NCI-H345 treated with DMSO at 0.1 percent for 48 hours (cell line): ENCODE measurements at regions not wholly inside any gene's neighbourhood (a gene's known extent, or its start where the extent isn't known, plus 50 kb on each side); places are given as distances from the start of the nearest gene placed in this dataset.
"Not testable (repeated sequence)": the region's sequence is repeated elsewhere in the genome, so short reads cannot be mapped to it uniquely, and the experiment has no call there.

ENCODE experiments used
- DNase-seq: peaks from one replicate; lab custom pipeline; 2025; ENCODE audit not compliant: unreplicated experiment; lab: John Stamatoyannopoulos, UW

GRCh38 chr17:51387582-51387981 lies 127.2 kb downstream of the UTP18 start:
- DNase-seq, result no peak

DNA sequence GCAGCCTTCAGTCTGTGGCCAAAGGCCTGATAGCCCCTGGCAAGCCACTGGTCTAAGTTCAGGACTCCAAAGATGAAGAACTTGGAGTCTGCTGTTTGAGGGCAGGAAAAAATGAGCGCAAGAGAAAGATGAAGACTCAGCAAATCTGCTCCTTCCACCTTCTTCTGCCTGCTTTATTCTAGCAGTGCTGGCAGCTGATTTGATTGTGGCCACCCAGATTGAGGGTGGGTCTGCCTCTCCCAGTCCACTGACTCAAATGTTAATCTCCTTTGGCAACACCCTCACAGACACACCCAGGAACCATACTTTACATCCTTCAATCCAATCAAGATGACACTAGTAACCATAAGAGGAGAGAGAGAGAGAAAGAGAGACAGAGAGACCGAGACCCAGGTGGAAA lies 127.6 kb downstream of the UTP18 start:
- DNase-seq, result no peak

DNA sequence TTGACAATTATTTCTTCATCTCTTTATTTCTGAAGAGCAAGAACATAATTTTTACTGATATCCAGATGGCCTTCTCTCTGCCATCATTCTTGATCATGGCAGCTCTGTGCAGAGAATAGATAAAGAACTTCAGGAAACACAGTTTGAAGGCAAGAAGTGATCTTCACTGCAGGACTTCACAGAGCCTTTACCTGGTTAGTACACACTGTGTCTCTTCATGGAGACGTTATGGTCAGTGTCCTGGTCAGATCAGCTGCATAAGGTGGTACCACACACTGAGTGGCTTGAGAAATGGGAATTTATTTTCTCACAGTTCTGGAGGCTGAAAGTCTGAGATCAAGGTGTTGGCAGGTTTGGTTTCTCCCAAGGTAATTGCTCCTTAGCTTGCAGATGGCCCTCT lies 129.5 kb downstream of the UTP18 start:
- DNase-seq, result no peak

- DNase-seq, result no peak
Measured at GRCh38 chr17:51391982-51392654, 131.8 kb downstream of the UTP18 start.

DNA sequence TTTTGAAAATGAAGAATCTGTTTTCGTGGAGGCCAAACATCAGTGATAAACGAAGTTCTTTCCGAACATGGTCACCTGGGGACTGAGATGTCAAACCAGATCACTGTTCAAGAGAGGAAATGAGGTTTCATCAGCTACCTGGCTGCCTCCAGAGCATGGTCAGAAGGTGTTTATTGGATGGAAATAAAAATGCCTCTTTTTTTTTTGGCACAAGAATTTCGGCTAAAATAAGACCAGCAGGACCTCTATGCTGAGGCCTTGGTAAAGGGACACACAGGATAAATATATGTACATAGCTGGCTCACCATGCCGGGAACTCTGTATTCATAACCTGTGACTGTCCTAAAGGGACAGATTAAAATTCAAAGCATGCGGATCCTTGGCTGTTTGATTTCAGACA lies 135.3 kb downstream of the UTP18 start:
- no peak for DNase-seq

DNA sequence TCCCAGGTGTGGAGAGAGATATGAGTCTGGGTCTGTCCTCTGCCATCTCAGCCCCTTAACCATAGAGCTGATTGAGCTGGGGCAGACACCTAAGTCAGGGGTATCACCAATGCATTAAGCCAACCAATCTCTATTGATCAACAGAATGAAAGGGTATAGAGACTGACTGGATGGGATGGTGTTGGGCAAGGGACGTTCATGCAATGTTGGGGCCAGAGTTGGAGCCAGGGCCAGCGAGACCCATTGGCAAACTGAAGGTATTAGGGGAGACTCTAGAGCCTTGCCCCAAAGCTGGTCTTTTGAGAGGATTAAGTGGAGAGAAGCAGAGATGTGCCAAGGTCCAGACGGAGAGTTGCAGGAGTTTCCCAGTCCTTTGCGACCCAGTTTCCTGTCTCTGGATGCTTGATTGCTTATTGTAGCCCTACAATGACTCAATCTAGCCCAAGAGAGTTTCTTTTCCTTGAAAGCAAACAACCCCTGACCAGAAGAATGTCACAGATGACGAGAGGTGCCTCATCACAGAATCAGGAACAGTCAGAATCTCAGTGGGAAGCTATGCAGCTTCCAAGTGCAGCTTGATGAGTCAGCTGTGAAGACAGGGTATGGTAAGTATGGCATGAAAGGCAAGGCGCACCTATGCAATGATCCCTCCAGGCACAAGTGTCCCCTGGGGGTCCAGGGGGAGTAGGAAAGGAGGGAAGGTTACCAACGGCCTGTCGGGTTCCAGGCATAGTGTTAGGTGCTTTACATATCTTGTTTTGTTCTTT lies 137.2 kb downstream of the UTP18 start:
- DNase-seq, result no peak

DNA sequence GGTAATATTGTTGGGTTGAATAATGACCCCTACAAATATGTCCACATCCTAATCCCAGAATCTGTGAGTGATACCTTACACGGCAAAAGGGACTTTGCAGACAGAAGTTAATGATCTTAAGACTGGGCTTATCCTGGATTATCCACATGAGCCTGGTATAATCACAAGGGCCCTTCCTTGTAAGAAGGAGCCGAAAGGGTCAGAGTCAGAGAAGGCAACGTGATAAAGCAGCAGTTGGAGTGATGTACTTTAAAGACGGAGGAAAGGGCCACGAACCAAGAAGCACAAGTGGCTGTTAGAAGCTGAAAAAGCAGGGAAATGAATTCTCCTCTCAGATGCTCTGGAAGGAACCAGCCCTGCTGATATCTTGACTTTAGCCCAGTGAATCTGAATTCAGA lies 137.8 kb downstream of the UTP18 start:
- no peak for DNase-seq

DNA sequence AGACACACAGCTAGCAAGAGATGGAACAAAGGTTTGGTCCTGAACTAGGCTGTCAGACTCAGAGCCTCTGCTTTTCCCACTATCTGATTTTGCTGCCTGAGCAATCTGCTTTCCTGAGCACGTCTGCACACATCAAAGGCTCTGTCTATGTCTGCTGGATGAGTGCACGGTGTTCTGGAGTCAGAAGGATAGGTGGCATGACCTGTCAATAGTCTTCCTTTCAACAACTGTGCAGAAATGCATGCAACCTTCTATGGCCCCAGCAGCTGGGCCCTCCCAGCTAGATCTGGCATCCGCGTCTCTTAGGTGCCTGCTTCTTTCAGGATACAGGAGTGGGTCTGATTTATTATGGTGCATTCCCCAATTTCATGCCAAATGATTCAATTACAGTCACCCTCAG lies 138.3 kb downstream of the UTP18 start:
- DNase-seq, result no peak

- DNase-seq, result no peak
Measured at GRCh38 chr17:51401279-51401678, 140.9 kb downstream of the UTP18 start.

DNA sequence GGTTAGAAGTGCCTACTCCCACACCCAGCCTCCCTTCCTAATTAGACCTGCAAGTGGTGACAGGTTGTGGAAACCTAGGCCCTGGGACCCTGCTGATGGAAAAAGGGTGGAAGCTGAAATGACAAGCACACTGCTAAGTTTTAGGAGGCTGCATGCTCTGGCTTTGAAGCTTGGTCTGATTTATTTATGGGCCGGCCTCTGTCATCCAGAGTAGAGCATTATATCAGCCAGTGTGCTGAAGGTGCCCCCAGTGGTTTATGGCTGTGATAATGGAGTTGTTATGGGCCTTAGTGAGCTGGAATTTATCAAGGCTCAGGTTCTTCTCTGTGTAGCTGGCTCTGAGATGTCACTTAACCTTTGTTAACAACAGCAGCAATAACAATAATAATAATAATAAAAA lies 142.6 kb downstream of the UTP18 start:
- DNase-seq, result no peak

DNA sequence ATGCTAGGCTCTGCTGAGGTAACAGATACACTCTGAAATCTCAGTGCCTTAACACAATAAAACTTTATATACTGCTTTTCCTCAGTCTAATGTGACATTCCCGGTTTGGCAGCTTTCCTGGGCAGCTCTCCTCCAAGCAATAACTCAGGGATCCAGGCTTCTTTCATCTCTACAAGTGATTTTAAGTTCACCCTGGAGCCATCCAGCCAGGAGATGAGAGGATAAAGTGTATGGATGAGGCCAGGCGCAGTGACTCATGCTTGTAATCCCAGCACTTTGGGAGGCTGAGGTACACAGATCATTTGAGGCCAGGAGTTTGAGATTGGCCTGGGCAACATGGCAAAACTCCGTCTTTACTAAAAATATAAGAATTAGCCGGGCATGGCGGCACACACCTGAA lies 147.2 kb downstream of the UTP18 start:
- no peak for DNase-seq

DNA sequence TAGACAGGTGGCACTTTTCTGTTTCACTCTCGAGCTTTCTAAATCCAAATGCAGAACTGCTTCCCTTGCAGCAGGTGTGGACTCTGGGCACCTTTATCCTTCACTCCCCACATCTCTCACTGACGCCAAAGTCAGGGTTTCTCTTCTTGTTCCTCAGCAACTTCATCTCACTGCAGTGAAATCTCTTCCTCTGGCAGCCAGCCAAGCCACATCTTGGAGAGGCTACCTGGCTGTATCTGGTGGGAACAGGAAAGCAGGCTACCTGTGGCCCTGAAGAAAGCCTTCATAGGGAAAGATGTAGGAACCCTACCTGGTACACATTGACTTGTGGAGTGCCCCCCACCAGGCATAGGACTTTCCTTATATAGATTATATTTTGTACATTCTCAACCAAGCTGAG lies 159.1 kb downstream of the UTP18 start:
- DNase-seq, result no peak

DNA sequence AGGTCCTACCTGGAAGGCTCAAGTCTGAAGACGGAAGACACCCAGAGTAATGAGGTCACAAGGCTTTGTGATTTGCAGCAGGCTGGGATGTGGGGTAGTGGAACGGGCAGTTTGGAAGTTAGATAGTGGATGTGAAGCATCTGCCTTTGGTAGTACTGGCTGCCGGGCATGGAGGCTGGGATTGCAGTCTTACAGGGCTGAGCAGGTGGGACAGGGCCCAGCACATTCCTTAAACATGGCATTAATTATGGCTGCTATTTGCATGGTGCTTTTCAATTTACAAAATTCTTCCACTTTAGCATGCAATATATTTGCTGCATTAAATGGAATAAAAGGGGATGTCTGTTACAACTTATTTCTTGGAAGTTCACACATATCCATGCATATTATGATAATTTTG lies 161.2 kb downstream of the UTP18 start:
- no peak for DNase-seq

- no peak for DNase-seq
Measured at GRCh38 chr17:51422634-51423033, 162.3 kb downstream of the UTP18 start.

- no peak for DNase-seq
Measured at GRCh38 chr17:51423421-51424160, 163.2 kb downstream of the UTP18 start.

DNA sequence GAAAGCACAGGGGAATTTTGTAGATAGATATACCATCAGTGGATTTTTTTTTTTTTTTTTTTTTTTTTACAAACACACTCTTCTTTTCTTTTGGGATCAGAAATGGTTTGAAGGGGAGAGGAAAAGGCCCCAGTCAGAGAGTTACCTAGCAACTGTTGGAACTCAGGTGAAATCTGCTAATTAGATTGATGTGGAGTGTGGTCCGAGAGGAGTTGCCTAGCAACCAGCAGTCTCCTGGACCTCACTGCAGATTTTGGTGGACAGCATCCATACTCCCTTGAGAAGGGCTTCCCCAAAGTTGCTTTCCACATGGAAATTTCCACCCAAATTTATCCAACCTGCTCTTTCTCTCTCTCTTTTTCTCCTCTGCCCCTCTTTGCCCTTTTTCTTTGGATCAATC lies 165.4 kb downstream of the UTP18 start:
- no peak for DNase-seq

- no peak for DNase-seq
Measured at GRCh38 chr17:51427323-51427811, 167.0 kb downstream of the UTP18 start.

- DNase-seq, result no peak
Measured at GRCh38 chr17:51427856-51428255, 167.5 kb downstream of the UTP18 start.

DNA sequence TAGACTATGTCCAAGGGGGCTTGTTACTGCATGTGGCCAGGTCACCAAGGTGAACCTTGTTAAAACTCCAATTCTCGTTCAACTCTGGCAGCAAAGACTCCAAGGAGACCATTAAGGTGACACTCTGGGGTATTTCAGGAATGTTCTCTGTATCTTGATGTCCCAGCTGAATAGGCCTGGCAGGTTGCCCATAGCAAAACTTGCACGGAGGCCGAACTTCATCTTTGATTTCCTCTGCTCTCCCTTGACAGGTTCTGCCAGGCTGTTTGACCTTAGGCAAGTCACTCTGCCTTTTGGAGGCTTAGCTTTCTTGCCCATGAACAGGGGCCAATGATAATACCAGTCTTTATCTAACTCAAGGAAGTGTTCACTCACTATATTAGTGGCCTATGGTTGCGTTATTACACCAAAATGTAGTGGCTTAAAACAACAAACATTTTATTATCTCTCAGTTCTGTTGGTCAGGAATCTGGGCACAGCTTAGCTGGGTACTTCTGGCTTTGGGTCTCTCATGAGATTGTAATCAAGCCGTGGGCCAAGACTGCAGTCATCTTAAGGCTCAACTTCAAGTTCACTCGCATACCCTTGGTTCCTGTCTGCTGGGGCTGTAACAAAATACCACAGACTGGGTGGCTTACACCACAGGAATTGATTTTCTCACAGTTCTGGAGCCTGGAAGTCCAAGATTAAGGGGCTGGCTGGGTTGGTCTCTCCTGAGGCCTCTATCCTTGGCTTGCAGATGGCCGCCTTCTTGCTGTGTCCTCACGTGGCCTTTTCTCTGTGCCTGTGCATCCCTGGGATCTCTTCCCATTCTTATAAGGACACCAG lies 168.5 kb downstream of the UTP18 start:
- DNase-seq, result no peak

GRCh38 chr17:51429938-51430337 lies 169.6 kb downstream of the UTP18 start:
- DNase-seq, result not testable (repeated sequence)

DNA sequence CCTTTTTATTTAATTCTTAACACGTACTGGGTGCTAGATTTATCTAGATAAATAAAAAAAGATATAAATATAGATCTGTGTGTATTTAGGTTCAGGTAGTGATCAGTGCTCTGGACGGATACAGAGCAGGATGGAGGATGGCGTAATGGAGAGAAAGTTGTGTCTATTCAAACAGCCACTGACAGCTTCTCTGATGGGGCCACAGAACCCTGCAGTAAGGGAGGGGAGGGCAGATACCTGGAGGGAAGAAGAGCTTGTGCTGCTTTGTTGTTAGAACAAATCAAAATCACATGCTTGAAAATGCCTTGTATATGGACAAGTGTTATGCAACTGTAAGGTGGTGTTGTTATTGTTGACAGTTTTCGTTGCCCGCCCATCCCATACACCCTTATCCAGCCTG lies 170.2 kb downstream of the UTP18 start:
- DNase-seq, result no peak
